Astrocyte (in vitro differentiated cells and primary cell): ENCODE measurements at regions not wholly inside any gene's neighbourhood (a gene's known extent, or its start where the extent isn't known, plus 50 kb on each side); places are given as distances from the start of the nearest gene placed in this dataset.

ENCODE experiments used
- DNase-seq: peaks from one replicate; pipeline ENCODE4 v3.0.0-alpha.2; 2010; ENCODE audit warnings: low read depth
- FAIRE-seq: peaks from 2 replicates; lab custom pipeline; 2011; peaks lifted over from hg19 to GRCh38; lab: Jason Lieb, UNC
- H2AFZ ChIP-seq: 2 replicates; pipeline ENCODE4 v1.6.0; 2012; ENCODE audit warnings: low read depth, low read length, inconsistent platforms
- H3K27ac ChIP-seq: 2 replicates; pipeline ENCODE4 v1.5.1; 2011; ENCODE audit warnings: low read depth, low read length, inconsistent platforms
- H3K27me3 ChIP-seq: 2 replicates; pipeline ENCODE4 v1.6.0; 2011; ENCODE audit warnings: low read length, inconsistent platforms; ENCODE audit not compliant: insufficient read depth
- H3K36me3 ChIP-seq: 2 replicates; pipeline ENCODE4 v1.5.1; 2011; ENCODE audit warnings: low read length, inconsistent platforms; ENCODE audit not compliant: insufficient read depth
- H3K4me1 ChIP-seq: 2 replicates; pipeline ENCODE4 v1.5.1; 2011; ENCODE audit warnings: low read length, inconsistent platforms; ENCODE audit not compliant: insufficient read depth
- H3K4me2 ChIP-seq: 2 replicates; pipeline ENCODE4 v1.6.0; 2012; ENCODE audit warnings: low read length, inconsistent platforms
- H3K4me3 ChIP-seq: 2 replicates; pipeline ENCODE4 v1.5.1; 2011; ENCODE audit warnings: low read depth, mild to moderate bottlenecking, low read length, inconsistent platforms; ENCODE audit not compliant: insufficient read depth
- H3K79me2 ChIP-seq: 2 replicates; pipeline ENCODE4 v1.6.0; 2012; ENCODE audit warnings: mild to moderate bottlenecking, low read length, inconsistent platforms; ENCODE audit not compliant: insufficient read depth
- H3K9ac ChIP-seq: 2 replicates; pipeline ENCODE4 v1.6.0; 2012; ENCODE audit warnings: mild to moderate bottlenecking, low read length, inconsistent platforms
- H3K9me3 ChIP-seq: 2 replicates; pipeline ENCODE4 v1.5.1; 2012; ENCODE audit warnings: low read depth, mild to moderate bottlenecking, low read length, inconsistent platforms; ENCODE audit not compliant: insufficient read depth
- H4K20me1 ChIP-seq: 2 replicates; pipeline ENCODE4 v1.6.0; 2012; ENCODE audit warnings: low read length, inconsistent platforms; ENCODE audit not compliant: insufficient read depth
- H3K27ac Mint-ChIP-seq: one replicate; pipeline ENCODE4 v1.8.0; 2021; ENCODE audit warnings: mild to moderate bottlenecking, mixed read lengths; ENCODE audit not compliant: unreplicated experiment
- H3K27me3 Mint-ChIP-seq: one replicate; pipeline ENCODE4 v1.8.0; 2021; ENCODE audit warnings: low read depth, mixed read lengths; ENCODE audit not compliant: unreplicated experiment
- H3K36me3 Mint-ChIP-seq: one replicate; pipeline ENCODE4 v1.8.0; 2021; ENCODE audit warnings: low read depth, mixed read lengths; ENCODE audit not compliant: unreplicated experiment
- H3K4me1 Mint-ChIP-seq: one replicate; pipeline ENCODE4 v1.8.0; 2021; ENCODE audit warnings: low read depth, mixed read lengths; ENCODE audit not compliant: unreplicated experiment
- H3K4me3 Mint-ChIP-seq: one replicate; pipeline ENCODE4 v1.8.0; 2021; ENCODE audit warnings: mild to moderate bottlenecking, moderate library complexity, mixed read lengths; ENCODE audit not compliant: unreplicated experiment
- H3K9me3 Mint-ChIP-seq: one replicate; pipeline ENCODE4 v1.8.0; 2021; ENCODE audit warnings: mild to moderate bottlenecking, mixed read lengths; ENCODE audit not compliant: unreplicated experiment
- EZH2 ChIP-seq: IDR thresholded peaks from 2 replicates; pipeline ENCODE4 v1.6.1; 2012; ENCODE audit warnings: mild to moderate bottlenecking, low read length, inconsistent platforms; ENCODE audit not compliant: insufficient read depth
- TF ChIP-seq, protein P1 (sequence below): IDR thresholded peaks from 2 replicates; pipeline ENCODE4 v1.5.1; 2011; ENCODE audit warnings: low read depth, mild to moderate bottlenecking, inconsistent platforms, low read length, moderate library complexity; ENCODE audit not compliant: insufficient read depth

DNA sequence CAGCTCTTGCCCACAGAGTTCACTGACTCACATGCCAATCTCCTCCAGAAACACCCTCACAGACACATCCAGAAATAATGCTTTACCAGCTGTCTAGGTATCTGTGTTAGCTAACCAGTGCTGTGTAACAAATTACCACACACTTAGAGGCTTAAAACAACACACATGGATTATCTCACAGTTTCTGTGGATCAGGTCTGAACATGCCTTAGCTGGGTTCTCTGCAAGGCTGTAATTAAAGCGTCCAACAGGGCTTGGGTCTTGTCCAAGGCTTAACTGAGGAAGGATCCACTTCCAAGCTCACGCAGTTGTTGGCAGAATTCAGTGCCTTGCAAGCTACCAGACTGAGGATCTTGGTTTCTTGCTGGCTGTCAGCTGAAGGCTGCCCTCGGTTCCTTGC, 92.5 kb upstream of the RGS4 start:
- no peak overlapping the region for H3K4me3 ChIP-seq
- H3K4me1 ChIP-seq: peaks cover 21% of the 10 kb centered on the region
- Mint-ChIP-seq H3K4me3 (no peak overlapping the region), H3K9me3 (no peaks in the 10 kb centered on the region), H3K4me1 (peaks cover 18% of the 10 kb centered on the region), H3K27ac (no peak overlapping the region), H3K27me3 (no peaks in the 10 kb centered on the region), H3K36me3 (no peaks in the 10 kb centered on the region)
- H3K27ac ChIP-seq: no peak overlapping the region
- no peak for DNase-seq
- H3K27me3 ChIP-seq: no peaks in the 10 kb centered on the region
- no peaks in the 10 kb centered on the region for H3K36me3 ChIP-seq
- H3K4me2 ChIP-seq: no peak overlapping the region
- H3K9ac ChIP-seq: no peak overlapping the region
- no peak for TF ChIP-seq EZH2
- TF ChIP-seq, protein P1, sequence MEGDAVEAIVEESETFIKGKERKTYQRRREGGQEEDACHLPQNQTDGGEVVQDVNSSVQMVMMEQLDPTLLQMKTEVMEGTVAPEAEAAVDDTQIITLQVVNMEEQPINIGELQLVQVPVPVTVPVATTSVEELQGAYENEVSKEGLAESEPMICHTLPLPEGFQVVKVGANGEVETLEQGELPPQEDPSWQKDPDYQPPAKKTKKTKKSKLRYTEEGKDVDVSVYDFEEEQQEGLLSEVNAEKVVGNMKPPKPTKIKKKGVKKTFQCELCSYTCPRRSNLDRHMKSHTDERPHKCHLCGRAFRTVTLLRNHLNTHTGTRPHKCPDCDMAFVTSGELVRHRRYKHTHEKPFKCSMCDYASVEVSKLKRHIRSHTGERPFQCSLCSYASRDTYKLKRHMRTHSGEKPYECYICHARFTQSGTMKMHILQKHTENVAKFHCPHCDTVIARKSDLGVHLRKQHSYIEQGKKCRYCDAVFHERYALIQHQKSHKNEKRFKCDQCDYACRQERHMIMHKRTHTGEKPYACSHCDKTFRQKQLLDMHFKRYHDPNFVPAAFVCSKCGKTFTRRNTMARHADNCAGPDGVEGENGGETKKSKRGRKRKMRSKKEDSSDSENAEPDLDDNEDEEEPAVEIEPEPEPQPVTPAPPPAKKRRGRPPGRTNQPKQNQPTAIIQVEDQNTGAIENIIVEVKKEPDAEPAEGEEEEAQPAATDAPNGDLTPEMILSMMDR: no peak
- H2AFZ ChIP-seq: no peak overlapping the region
- no peaks in the 10 kb centered on the region for H4K20me1 ChIP-seq
- FAIRE-seq: no peak
- H3K79me2 ChIP-seq: no peaks in the 10 kb centered on the region
- H3K9me3 ChIP-seq: peaks cover 4% of the 10 kb centered on the region

DNA sequence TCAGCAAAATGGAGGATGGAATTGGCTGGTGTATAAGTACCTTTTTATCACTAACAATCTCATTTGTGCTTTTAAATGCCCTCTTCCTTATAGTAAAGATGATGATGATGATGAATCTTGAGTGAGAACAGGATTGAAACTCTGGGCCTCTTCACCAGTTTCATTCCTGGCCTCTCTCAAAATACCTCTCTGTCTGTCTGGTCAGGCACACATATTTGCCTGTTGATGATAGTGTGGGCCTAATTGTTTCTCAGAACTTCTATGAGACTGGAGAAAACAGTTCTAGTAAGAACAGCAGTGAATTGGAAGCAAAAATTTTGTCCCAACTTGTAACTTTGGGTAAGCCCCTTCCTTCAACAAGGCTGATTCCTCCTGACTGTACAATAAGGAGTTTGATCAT, 94.4 kb upstream of the RGS4 start:
- Mint-ChIP-seq H3K27ac (peak overlapping the region; percentile 50), H3K4me1 (peaks cover 21% of the 10 kb centered on the region), H3K27me3 (no peaks in the 10 kb centered on the region), H3K36me3 (no peaks in the 10 kb centered on the region), H3K9me3 (no peaks in the 10 kb centered on the region), H3K4me3 (no peak overlapping the region)
- no peak overlapping the region for H2AFZ ChIP-seq
- TF ChIP-seq, protein P1: no peak
- TF ChIP-seq EZH2: no peak
- H3K9me3 ChIP-seq: peaks cover 4% of the 10 kb centered on the region
- no peaks in the 10 kb centered on the region for H4K20me1 ChIP-seq
- no peaks in the 10 kb centered on the region for H3K36me3 ChIP-seq
- peaks cover 21% of the 10 kb centered on the region for H3K4me1 ChIP-seq
- no peak overlapping the region for H3K9ac ChIP-seq
- H3K79me2 ChIP-seq: no peaks in the 10 kb centered on the region
- H3K4me3 ChIP-seq: no peak overlapping the region
- H3K27ac ChIP-seq: peak overlapping the region; percentile 91
- DNase-seq: peak; percentile 36
- H3K27me3 ChIP-seq: no peaks in the 10 kb centered on the region
- no peak for FAIRE-seq
- H3K4me2 ChIP-seq: no peak overlapping the region

DNA sequence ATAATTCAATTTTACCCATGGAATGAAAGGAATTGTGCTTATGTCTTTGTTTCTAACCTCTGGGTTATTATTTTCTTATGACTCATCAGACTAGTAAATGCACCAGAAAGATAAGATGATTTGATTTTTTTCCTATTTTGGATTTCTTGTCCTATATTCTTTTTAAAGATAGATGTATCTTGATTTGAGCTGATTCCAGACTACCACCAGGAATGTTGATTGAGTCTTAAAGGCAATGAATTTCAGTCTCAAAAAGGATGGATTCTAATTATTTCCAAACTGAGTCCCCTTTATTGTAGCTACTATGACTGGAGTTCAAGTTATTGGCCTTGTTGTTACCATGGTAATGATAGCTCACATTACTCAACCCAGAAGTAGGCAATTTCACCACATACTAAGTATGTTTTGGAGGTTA, 95.8 kb upstream of the RGS4 start:
- no peak overlapping the region for H2AFZ ChIP-seq
- no peaks in the 10 kb centered on the region for H3K27me3 Mint-ChIP-seq
- H3K4me1 ChIP-seq: peaks cover 21% of the 10 kb centered on the region
- H3K4me3 Mint-ChIP-seq: no peak overlapping the region
- H3K27ac Mint-ChIP-seq: peak overlapping the region; percentile 95
- H3K9me3 Mint-ChIP-seq: no peaks in the 10 kb centered on the region
- no peaks in the 10 kb centered on the region for H3K79me2 ChIP-seq
- no peaks in the 10 kb centered on the region for H3K27me3 ChIP-seq
- H3K4me2 ChIP-seq: peak overlapping the region; percentile 48
- peaks cover 24% of the 10 kb centered on the region for H3K4me1 Mint-ChIP-seq
- no peak for TF ChIP-seq EZH2
- TF ChIP-seq, protein P1: no peak
- peak overlapping the region; percentile 58 for H3K9ac ChIP-seq
- H3K27ac ChIP-seq: peak overlapping the region; percentile 91
- no peak for FAIRE-seq
- DNase-seq: peak; percentile 96
- H3K9me3 ChIP-seq: peaks cover 4% of the 10 kb centered on the region
- H3K36me3 ChIP-seq: no peaks in the 10 kb centered on the region
- no peaks in the 10 kb centered on the region for H3K36me3 Mint-ChIP-seq
- no peaks in the 10 kb centered on the region for H4K20me1 ChIP-seq
- H3K4me3 ChIP-seq: no peak overlapping the region
